Uterus (tissue), 2 donors: ENCODE measurements at regions not wholly inside any gene's neighbourhood (a gene's known extent, or its start where the extent isn't known, plus 50 kb on each side); places are given as distances from the start of the nearest gene placed in this dataset.

Source experiments
- POLR2A ChIP-seq, 2 donors: fragments of 450-650 bp; IDR thresholded peaks; one replicate each; pipeline ENCODE4 v1.6.1; 2016; ENCODE audit warnings: antibody characterized with exemption in 2 of 2, mild to moderate bottlenecking in 1 of 2, moderate library complexity in 1 of 2
- TF ChIP-seq, protein P1 (sequence below), 4 experiments: fragments of 200-600 bp in 2 of 4; fragments of 450-650 bp in 2 of 4; sonication (generic) in 2 of 4; IDR thresholded peaks; one replicate each; pipeline ENCODE4 v1.5.1; 2016 to 2019; ENCODE audit warnings: antibody characterized with exemption in 4 of 4, mild to moderate bottlenecking in 2 of 4, moderate library complexity in 1 of 4

DNA sequence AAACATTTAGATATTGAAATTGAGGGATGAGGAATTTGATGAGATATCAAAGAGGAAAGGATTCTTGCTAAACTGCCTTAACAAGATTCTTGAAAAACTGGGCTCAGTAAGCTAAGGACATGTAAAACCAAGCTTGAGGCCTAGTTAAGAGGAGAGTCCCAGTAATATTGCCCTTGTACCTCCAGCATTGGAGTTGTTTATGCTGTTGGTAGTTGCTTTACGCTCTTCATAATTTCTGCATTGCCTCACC, 156.1 kb upstream of the TRIM24 start:
- TF ChIP-seq POLR2A (IDR thresholded peaks at IDR 0.05): no peak
- TF ChIP-seq, protein P1, sequence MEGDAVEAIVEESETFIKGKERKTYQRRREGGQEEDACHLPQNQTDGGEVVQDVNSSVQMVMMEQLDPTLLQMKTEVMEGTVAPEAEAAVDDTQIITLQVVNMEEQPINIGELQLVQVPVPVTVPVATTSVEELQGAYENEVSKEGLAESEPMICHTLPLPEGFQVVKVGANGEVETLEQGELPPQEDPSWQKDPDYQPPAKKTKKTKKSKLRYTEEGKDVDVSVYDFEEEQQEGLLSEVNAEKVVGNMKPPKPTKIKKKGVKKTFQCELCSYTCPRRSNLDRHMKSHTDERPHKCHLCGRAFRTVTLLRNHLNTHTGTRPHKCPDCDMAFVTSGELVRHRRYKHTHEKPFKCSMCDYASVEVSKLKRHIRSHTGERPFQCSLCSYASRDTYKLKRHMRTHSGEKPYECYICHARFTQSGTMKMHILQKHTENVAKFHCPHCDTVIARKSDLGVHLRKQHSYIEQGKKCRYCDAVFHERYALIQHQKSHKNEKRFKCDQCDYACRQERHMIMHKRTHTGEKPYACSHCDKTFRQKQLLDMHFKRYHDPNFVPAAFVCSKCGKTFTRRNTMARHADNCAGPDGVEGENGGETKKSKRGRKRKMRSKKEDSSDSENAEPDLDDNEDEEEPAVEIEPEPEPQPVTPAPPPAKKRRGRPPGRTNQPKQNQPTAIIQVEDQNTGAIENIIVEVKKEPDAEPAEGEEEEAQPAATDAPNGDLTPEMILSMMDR (IDR thresholded peaks at IDR 0.05): no peak
